A549 (cell line): ENCODE measurements at regions not wholly inside any gene's neighbourhood (a gene's known extent, or its start where the extent isn't known, plus 50 kb on each side); places are given as distances from the start of the nearest gene placed in this dataset.

ENCODE experiments used
- ATAC-seq, 2 experiments: fragments of 200-7000 bp in 1 of 2; fragments of >200 bp in 1 of 2; cut with Nextera tagmentation in 1 of 2; cut with Tn5 transposase in 1 of 2; 3 replicates each; pipeline versions ENCODE4 v1.8.0 to v1.9.1; 2018 to 2020; ENCODE audit warnings: mild to moderate bottlenecking in 1 of 2, moderate library complexity in 1 of 2
- CTCF ChIA-PET: fragments of 300-600 bp; sonication (Branson Sonifier 250); formaldehyde crosslinking; extraction: SDS; loops from one replicate; lab custom pipeline; 2021; ENCODE audit warnings: antibody characterized with exemption, inconsistent platforms; lab: Yijun Ruan, JAX
- POLR2A ChIA-PET: fragments of 350-600 bp; formaldehyde crosslinking; extraction: SDS; loops from one replicate; lab custom pipeline; 2021; ENCODE audit warnings: antibody characterized with exemption, inconsistent platforms; lab: Yijun Ruan, JAX
- DNase-seq, 2 experiments: peaks; one replicate each; pipeline versions ENCODE4 v3.0.0 to v3.0.0-alpha.2; 2011 to 2016; ENCODE audit warnings: low read depth in 1 of 2, low spot score in 1 of 2
- FAIRE-seq: peaks from 2 replicates; lab custom pipeline; 2011; peaks lifted over from hg19 to GRCh38; lab: Jason Lieb, UNC
- H3K27ac ChIP-seq, 2 experiments: fragments of >200 bp; sonication (Bioruptor Twin); formaldehyde crosslinking; 3 replicates each; pipeline ENCODE4 v1.5.1; 2016 to 2017
- H3K4me1 ChIP-seq: fragments of >200 bp; sonication (Bioruptor Twin); formaldehyde crosslinking; 3 replicates; pipeline ENCODE4 v1.6.1; 2016
- H3K4me2 ChIP-seq: fragments of >200 bp; sonication (Bioruptor Twin); formaldehyde crosslinking; 3 replicates; pipeline ENCODE4 v1.6.1; 2016
- H3K4me3 ChIP-seq: fragments of >200 bp; sonication (Bioruptor Twin); formaldehyde crosslinking; 3 replicates; pipeline ENCODE4 v1.5.1; 2016
- H3K9me3 ChIP-seq: fragments of >200 bp; sonication (Bioruptor Twin); formaldehyde crosslinking; 3 replicates; pipeline ENCODE4 v1.6.1; 2016
- BCL3 ChIP-seq: fragments of >200 bp; sonication (Bioruptor Twin); formaldehyde crosslinking; IDR thresholded peaks from 3 replicates; pipeline ENCODE4 v1.6.1; 2016
- BHLHE40 ChIP-seq: IDR thresholded peaks from 2 replicates; pipeline ENCODE4 v1.6.1; 2012; ENCODE audit warnings: low read depth, low read length, inconsistent platforms
- CBX2 ChIP-seq: fragments of 200-600 bp; sonication (generic); IDR thresholded peaks from 2 replicates; pipeline ENCODE4 v1.6.1; 2016; ENCODE audit warnings: low read depth, mild to moderate bottlenecking, borderline replicate concordance
- CHD4 ChIP-seq: fragments of 200-600 bp; sonication (generic); IDR thresholded peaks from 2 replicates; pipeline ENCODE4 v1.6.1; 2016; ENCODE audit warnings: antibody characterized with exemption, mild to moderate bottlenecking, borderline replicate concordance
- EP300 ChIP-seq, 2 experiments: fragments of >200 bp; sonication (Bioruptor Twin); formaldehyde crosslinking; IDR thresholded peaks; 2 replicates in 1 of 2; 3 replicates in 1 of 2; pipeline ENCODE4 v1.6.1; 2016 to 2017
- FOSB ChIP-seq: fragments of 250-450 bp; sonication (Bioruptor Pico); IDR thresholded peaks from 2 replicates; pipeline ENCODE4 v1.5.0; 2020; ENCODE audit warnings: mild to moderate bottlenecking, moderate library complexity
- FOSL2 ChIP-seq, 2 experiments: fragments of 450-650 bp in 1 of 2; fragments of >200 bp in 1 of 2; sonication (Bioruptor Twin) in 1 of 2; formaldehyde crosslinking; IDR thresholded peaks; 2 replicates each; pipeline versions ENCODE4 v1.5.0 to v1.6.1; 2016 to 2020; ENCODE audit warnings: mild to moderate bottlenecking in 1 of 2, moderate library complexity in 1 of 2
- FOXS1 ChIP-seq: fragments of 250-450 bp; sonication (Bioruptor Pico); IDR thresholded peaks from 2 replicates; pipeline ENCODE4 v1.5.0; 2020; ENCODE audit warnings: mild to moderate bottlenecking, moderate library complexity
- HOXB13 ChIP-seq: fragments of 250-450 bp; sonication (Bioruptor Pico); IDR thresholded peaks from 2 replicates; pipeline ENCODE4 v1.5.0; 2020; ENCODE audit warnings: low read depth, mild to moderate bottlenecking, moderate library complexity
- HOXB5 ChIP-seq: fragments of 250-450 bp; sonication (Bioruptor Pico); IDR thresholded peaks from 2 replicates; pipeline ENCODE4 v1.5.0; 2020; ENCODE audit warnings: mild to moderate bottlenecking, moderate library complexity
- JUNB ChIP-seq: fragments of >200 bp; sonication (Bioruptor Twin); formaldehyde crosslinking; IDR thresholded peaks from 2 replicates; pipeline ENCODE4 v1.6.1; 2016
- MAX ChIP-seq: IDR thresholded peaks from 2 replicates; pipeline ENCODE4 v1.6.1; 2012
- MAZ ChIP-seq: fragments of 150-350 bp; IDR thresholded peaks from 2 replicates; pipeline ENCODE4 v1.6.1; 2014; ENCODE audit warnings: antibody characterized with exemption, low read depth, low read length, borderline replicate concordance
- MYC ChIP-seq: IDR thresholded peaks from 2 replicates; pipeline ENCODE4 v1.6.1; 2012; ENCODE audit warnings: mild to moderate bottlenecking, inconsistent platforms, low read length, improper control_type of control experiment, borderline replicate concordance
- PHF8 ChIP-seq: fragments of 200-600 bp; sonication (generic); IDR thresholded peaks from 2 replicates; pipeline ENCODE4 v1.6.1; 2016; ENCODE audit warnings: low read depth, mild to moderate bottlenecking, antibody characterized with exemption, moderate library complexity, borderline replicate concordance
- POLR2A ChIP-seq: IDR thresholded peaks from 2 replicates; pipeline ENCODE4 v1.6.1; 2012; ENCODE audit warnings: mild to moderate bottlenecking, low read length
- POLR2AphosphoS2 ChIP-seq: conservative IDR thresholded peaks from 2 replicates; pipeline ENCODE4 v1.6.1; 2012; ENCODE audit warnings: low read length, improper control_type of control experiment, inconsistent platforms
- RAD21 ChIP-seq, 2 experiments: fragments of >200 bp in 1 of 2; sonication (Bioruptor Twin) in 1 of 2; formaldehyde crosslinking in 1 of 2; IDR thresholded peaks in 1 of 2; conservative IDR thresholded peaks in 1 of 2; 2 replicates in 1 of 2; 3 replicates in 1 of 2; pipeline ENCODE4 v1.6.1; 2012 to 2018; ENCODE audit warnings: inconsistent platforms in 1 of 2
- RFX5 ChIP-seq: fragments of 450-650 bp; IDR thresholded peaks from 2 replicates; pipeline ENCODE4 v1.7.1; 2014; ENCODE audit warnings: antibody characterized with exemption, mild to moderate bottlenecking, moderate library complexity
- ZC3H11A ChIP-seq: fragments of 450-650 bp; IDR thresholded peaks from 2 replicates; pipeline ENCODE4 v1.6.1; 2014; ENCODE audit warnings: antibody characterized with exemption, mild to moderate bottlenecking
- ZNF302 ChIP-seq: fragments of 250-450 bp; sonication (Bioruptor Pico); IDR thresholded peaks from 2 replicates; pipeline ENCODE4 v1.9.0; 2021; ENCODE audit warnings: inconsistent platforms, mild to moderate bottlenecking, moderate library complexity
- WGBS: methylation state at CpG from one replicate; pipeline ENCODE4 v1.1.6; 2017; ENCODE audit errors: missing lambda C conversion rate; 5-methylcytosine and 5-hydroxymethylcytosine counted together
- TF ChIP-seq, protein P1 (sequence below): fragments of 150-350 bp; IDR thresholded peaks from 2 replicates; pipeline ENCODE4 v1.6.1; 2014; ENCODE audit warnings: low read depth, mild to moderate bottlenecking, low read length
- TF ChIP-seq, protein P2 (sequence below): fragments of 250-450 bp; sonication (Bioruptor Pico); IDR thresholded peaks from 2 replicates; pipeline ENCODE4 v1.5.0; 2021; ENCODE audit warnings: mild to moderate bottlenecking, moderate library complexity, borderline replicate concordance
- TF ChIP-seq, protein P3 (sequence below): IDR thresholded peaks from 2 replicates; pipeline ENCODE4 v1.6.1; 2012; ENCODE audit warnings: low read depth, borderline replicate concordance
- TF ChIP-seq, protein P4 (sequence below): fragments of >200 bp; sonication (Bioruptor Twin); formaldehyde crosslinking; IDR thresholded peaks from 3 replicates; pipeline ENCODE4 v1.5.1; 2016

DNA sequence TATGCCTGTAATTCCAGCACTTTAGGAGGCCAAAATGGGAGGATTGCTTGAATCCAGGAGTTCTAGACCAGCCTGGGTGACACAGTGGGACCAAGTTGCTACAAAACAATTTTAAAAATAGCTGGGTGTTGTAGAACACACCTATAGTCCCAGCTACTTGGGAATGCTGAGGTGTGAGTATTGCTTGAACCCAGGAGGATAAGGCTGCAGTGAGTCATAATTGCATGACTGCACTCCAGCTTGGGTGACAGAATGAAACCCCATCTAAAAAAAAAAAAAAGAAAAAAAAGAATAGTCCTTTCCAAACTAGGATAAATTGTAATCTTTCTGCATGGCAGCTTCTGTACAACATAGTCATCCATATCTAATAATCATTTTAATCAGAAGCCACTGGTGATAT lies 270.1 kb upstream of the INTU start:
- no peak for ATAC-seq
- H3K4me3 ChIP-seq, result no peak overlapping the region
- H3K4me1 ChIP-seq, result no peaks in the 10 kb centered on the region
- no peak overlapping the region for H3K4me2 ChIP-seq
- no peaks in the 10 kb centered on the region for H3K9me3 ChIP-seq
- no peak for FAIRE-seq
- ChIA-PET POLR2A (no interaction called here), CTCF (interaction anchor here (0.7 to 0.8 kb wide), 2 partner anchors 38 to 240 kb away, joined by 3 read pairs; no protein-coding TSS in a partner anchor)
- TF ChIP-seq MYC (no peak), HOXB5 (no peak)
- TF ChIP-seq, protein P1, sequence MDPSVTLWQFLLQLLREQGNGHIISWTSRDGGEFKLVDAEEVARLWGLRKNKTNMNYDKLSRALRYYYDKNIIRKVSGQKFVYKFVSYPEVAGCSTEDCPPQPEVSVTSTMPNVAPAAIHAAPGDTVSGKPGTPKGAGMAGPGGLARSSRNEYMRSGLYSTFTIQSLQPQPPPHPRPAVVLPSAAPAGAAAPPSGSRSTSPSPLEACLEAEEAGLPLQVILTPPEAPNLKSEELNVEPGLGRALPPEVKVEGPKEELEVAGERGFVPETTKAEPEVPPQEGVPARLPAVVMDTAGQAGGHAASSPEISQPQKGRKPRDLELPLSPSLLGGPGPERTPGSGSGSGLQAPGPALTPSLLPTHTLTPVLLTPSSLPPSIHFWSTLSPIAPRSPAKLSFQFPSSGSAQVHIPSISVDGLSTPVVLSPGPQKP, result no peak
- TF ChIP-seq, protein P2, sequence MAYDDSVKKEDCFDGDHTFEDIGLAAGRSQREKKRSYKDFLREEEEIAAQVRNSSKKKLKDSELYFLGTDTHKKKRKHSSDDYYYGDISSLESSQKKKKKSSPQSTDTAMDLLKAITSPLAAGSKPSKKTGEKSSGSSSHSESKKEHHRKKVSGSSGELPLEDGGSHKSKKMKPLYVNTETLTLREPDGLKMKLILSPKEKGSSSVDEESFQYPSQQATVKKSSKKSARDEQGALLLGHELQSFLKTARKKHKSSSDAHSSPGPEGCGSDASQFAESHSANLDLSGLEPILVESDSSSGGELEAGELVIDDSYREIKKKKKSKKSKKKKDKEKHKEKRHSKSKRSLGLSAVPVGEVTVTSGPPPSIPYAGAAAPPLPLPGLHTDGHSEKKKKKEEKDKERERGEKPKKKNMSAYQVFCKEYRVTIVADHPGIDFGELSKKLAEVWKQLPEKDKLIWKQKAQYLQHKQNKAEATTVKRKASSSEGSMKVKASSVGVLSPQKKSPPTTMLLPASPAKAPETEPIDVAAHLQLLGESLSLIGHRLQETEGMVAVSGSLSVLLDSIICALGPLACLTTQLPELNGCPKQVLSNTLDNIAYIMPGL (CRISPR knock-in tag), result no peak
- TF ChIP-seq, all 56 proteins: peak for 0
- H3K27ac ChIP-seq, result no peak overlapping the region
- no peak for DNase-seq

- Histone ChIP-seq H3K4me2 (no peak overlapping the region), H3K4me3 (no peak overlapping the region), H3K4me1 (no peaks in the 10 kb centered on the region), H3K9me3 (no peaks in the 10 kb centered on the region), H3K27ac (no peak overlapping the region)
- CTCF ChIA-PET, result no interaction called here
- WGBS, result 12% methylated on average over 3 of the region's 3 CpGs
- FAIRE-seq (no peak), ATAC-seq (no peak), DNase-seq (no peak)
- POLR2A ChIA-PET, result no interaction called here
- no peak for TF ChIP-seq CHD4
- TF ChIP-seq FOSL2 (IDR thresholded peaks at IDR 0.05), result no peak
- no peak for TF ChIP-seq FOSL2 (CRISPR knock-in tag; IDR thresholded peaks at IDR 0.05)
- TF ChIP-seq FOXS1, result no peak
- TF ChIP-seq, protein P3, sequence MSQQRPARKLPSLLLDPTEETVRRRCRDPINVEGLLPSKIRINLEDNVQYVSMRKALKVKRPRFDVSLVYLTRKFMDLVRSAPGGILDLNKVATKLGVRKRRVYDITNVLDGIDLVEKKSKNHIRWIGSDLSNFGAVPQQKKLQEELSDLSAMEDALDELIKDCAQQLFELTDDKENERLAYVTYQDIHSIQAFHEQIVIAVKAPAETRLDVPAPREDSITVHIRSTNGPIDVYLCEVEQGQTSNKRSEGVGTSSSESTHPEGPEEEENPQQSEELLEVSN, result no peak
- TF ChIP-seq EP300 (IDR thresholded peaks at IDR 0.05), result no peak
- TF ChIP-seq RAD21 (conservative IDR thresholded peaks at IDR 0.05 in 1 of 2, IDR thresholded peaks at IDR 0.05 in 1 of 2), result no peak
- no peak for TF ChIP-seq ZNF302 (CRISPR knock-in tag)
- no peak for TF ChIP-seq BHLHE40
- TF ChIP-seq PHF8, result no peak
Observed at GRCh38 chr4:127364397-127364796, 268.4 kb upstream of the INTU start.

- H3K4me1 ChIP-seq, result no peaks in the 10 kb centered on the region
- FAIRE-seq (no peak), ATAC-seq (no peak), DNase-seq (no peak)
- H3K4me3 ChIP-seq, result no peak overlapping the region
- H3K4me2 ChIP-seq, result no peak overlapping the region
- H3K9me3 ChIP-seq, result no peaks in the 10 kb centered on the region
- H3K27ac ChIP-seq, result no peak overlapping the region
- ChIA-PET POLR2A (no interaction called here), CTCF (no interaction called here)
- no peak for TF ChIP-seq POLR2AphosphoS2
- no peak for TF ChIP-seq ZC3H11A
- TF ChIP-seq RFX5, result no peak
- TF ChIP-seq FOSB, result no peak
- TF ChIP-seq CBX2, result no peak
- TF ChIP-seq, protein P4, sequence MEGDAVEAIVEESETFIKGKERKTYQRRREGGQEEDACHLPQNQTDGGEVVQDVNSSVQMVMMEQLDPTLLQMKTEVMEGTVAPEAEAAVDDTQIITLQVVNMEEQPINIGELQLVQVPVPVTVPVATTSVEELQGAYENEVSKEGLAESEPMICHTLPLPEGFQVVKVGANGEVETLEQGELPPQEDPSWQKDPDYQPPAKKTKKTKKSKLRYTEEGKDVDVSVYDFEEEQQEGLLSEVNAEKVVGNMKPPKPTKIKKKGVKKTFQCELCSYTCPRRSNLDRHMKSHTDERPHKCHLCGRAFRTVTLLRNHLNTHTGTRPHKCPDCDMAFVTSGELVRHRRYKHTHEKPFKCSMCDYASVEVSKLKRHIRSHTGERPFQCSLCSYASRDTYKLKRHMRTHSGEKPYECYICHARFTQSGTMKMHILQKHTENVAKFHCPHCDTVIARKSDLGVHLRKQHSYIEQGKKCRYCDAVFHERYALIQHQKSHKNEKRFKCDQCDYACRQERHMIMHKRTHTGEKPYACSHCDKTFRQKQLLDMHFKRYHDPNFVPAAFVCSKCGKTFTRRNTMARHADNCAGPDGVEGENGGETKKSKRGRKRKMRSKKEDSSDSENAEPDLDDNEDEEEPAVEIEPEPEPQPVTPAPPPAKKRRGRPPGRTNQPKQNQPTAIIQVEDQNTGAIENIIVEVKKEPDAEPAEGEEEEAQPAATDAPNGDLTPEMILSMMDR, result no peak
- no peak for TF ChIP-seq JUNB
- TF ChIP-seq MAX, result no peak
- no peak for TF ChIP-seq MAZ
- TF ChIP-seq HOXB13, result no peak
- TF ChIP-seq BHLHE40, result no peak
- no peak for TF ChIP-seq POLR2A
- TF ChIP-seq BCL3, result no peak
- TF ChIP-seq RAD21 (conservative IDR thresholded peaks at IDR 0.05 in 1 of 2, IDR thresholded peaks at IDR 0.05 in 1 of 2), result no peak
Observed at GRCh38 chr4:127364911-127365310, 267.8 kb upstream of the INTU start.
